CD1c-positive myeloid dendritic cell (primary cell): ENCODE measurements at regions not wholly inside any gene's neighbourhood (a gene's known extent, or its start where the extent isn't known, plus 50 kb on each side); places are given as distances from the start of the nearest gene placed in this dataset.

Experiments used
- DNase-seq: peaks from one replicate; pipeline ENCODE4 v3.0.0-alpha.2; 2016; ENCODE audit errors: extremely low spot score

DNA sequence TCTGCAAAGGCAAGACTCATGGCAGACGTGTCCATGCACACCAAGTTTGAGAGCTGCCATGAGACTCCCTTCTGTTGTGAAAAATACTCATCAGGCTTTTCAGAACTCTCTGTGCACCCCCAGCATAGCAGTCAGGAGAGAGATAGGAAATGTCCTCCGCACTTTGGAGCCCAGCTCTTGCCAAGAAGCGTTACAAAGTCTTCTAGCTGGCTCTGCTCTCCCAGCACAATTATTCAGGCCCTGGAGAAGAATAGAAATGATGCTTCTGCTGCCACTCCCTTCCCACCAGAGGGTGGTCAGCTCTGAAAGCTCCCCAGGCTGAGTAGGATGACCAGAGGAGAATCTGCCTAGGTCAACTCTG, 594.4 kb upstream of the ID2 start:
- DNase-seq, result no peak

DNA sequence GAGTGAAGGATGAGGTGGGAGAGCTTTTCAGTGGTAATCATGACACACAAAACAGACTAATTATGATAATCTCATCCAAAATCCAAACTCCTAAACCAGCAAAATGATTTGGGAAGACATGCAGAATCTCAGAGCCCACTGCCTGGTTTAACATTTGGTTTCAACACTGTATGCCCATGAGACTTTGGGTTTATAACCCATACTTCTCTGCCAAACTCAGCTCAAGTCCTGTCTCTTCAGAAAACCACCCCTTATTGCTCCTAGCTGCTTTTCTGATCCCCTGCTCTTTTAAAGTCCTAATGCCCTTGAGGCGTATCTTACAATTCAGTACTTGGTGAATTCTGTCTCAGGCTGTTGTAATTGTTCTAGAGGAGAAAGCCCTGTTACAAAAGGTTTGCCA, 593.0 kb upstream of the ID2 start:
- DNase-seq, result no peak

DNA sequence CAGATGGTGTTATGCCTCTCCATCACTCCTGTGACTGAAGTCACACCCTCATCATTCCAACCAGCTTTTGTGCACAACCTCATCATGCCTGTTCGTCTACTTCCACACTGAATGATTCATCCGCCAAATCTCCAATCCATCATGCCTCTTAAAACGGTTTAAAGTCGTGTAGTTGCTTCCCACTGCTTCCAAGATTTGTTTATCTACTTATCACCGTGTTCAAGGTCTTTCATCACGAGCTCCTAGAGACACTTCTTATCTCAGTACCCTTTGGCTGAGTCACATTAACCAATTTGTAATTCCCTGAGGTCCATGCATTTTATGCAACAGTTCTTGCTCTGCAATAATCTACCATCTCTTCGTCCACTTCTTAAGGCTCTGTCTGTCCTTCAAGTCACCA, 592.3 kb upstream of the ID2 start:
- no peak for DNase-seq

DNA sequence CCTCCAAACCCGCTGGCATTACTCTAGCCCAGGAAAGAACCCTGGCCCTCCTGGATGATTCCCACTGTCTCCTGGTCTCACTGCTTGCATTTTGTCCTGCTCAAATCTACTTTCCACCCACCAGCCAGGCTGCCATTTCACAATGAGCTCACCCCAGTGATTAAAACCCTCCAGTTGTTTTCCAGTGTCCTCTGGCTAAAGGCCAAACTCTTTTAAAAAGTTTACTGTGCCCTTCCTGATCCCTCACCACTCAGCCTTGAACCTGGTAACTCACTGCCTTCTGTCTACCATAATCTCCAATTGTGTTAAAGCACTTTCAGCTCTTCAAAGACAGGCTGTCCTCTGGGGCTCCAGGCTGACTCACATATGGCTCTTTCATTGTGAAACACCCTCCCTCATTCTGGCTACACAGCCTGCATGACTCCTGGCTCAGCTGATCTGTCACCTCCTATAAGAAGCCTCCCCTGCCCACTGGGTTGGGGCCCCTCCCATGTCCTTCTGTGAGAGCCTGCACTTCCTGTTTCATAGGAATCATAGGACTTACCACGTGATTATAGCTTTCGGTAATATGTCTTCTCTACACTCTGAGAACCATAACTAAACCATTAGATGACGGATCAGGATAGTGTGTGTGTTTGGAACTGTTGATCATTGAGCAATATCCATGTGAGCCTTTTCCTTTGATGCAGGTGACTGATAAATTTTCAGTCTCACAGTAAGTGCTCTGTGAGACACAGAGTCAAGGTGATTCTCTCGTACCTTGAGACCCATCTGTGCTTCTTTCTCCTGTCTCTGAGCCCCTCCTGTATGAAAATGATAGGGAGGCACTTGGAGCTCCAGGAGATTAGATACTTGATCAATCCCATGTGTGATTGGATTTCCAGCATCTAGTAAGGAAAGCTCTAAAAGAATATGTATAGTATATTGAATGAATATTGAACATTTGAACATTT, 590.8 kb upstream of the ID2 start:
- peak; percentile 95 for DNase-seq

DNA sequence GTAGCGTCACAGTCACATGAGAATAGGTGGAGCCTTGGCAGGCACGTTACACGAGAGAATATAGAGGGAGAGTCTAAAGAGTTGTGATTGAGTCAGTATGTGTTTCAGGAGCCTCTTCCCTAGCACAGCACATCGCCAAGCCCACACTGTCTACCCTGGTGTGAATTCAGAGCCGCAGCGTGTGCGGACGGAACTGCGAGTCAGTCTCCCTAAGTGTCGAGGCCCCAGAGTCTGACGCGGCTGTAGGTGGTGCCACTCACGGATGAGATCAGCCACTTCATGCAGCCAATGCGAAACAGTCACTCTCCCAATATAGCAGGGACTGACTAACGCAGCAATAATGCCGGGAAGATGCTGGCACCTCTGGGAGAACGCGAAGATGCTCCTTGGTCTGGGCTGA, 587.3 kb upstream of the ID2 start:
- DNase-seq, result no peak

DNA sequence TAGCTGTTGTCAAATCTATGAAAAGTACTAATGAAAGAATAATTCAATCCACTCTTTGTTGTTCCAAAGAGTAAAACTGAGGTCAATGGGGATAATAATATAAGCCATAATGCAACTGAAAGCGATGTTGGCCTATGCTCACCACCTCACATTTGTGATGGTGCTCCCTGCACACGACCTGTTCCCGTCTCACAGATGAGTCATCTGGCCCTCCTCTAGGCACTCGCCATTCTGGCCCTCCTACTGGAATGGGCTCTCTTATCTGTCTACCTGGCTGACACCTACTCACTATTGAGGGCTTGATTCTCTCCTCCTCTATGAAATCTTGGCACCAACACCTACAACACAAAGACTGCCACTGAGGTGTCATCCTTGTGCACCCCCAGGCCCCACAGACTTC, 585.9 kb upstream of the ID2 start:
- DNase-seq, result no peak

DNA sequence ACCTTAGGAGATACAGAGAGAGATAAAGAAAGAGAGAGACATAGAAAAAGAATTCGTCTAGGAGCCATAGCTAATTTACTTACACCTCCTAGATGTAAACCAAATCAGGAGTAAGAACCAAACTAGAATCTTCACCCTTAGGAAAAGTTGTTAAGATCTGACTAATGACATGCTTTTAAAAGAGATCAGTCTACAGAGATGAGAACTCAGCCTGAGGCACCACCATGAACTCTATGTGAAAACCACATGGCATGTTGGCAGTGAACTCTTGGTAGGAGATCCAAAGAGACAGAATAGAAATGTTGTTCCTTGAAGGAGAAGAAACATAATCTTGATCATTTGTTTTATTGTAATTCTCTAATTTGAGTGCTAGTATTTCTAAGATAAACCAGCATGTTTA, 585.4 kb upstream of the ID2 start:
- no peak for DNase-seq

DNA sequence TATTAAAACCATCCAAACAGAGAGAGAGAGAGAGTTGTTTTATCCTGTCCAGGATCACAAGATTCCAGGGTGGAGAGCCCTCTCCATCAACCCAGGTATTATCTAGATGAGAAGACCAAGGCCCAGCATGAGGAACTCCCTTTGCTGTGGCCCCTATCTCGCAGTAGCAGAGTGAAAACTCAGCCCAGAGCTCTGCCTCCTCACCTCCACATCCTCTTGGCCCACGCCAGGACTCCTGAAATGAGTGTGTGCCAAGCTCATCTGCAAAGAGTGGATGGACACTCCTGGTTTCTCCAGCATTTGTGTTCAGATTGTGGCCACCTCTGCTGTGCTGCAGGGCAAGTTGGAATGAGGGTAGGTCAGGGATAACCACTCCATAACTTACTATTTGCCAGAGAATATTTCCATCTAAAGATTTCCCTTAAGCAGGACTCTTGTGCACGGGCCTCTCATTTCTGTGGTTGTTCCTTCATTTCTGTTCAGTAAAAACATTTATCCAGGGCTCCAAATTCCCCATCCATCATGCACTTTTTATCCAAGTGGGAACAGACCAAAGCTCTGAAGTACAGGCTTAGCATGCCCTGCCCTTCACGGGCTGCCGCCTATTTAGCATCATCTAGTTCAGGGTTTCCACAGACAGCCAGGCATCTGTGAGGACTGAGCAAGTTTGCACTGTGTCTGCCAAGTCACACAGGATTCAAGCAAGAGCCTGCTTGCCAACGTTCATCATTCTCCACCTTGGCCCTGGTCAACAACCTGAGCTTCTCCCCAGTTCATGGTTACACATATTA, 583.2 kb upstream of the ID2 start:
- no peak for DNase-seq

DNA sequence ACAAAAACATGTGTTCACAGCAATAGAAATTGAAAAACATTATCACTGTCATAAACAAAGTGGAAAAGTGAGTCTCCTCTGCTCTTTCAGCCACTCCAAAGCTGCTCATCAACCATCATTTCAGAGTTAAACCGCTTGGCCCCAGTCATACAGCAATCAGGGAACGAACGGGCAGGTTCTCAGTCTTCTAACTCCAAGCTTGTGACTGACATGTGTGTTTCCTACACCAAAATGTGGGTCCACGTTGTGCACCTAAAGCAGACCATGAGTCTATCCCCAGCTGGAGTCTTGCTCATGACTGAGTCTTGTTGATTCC, 582.6 kb upstream of the ID2 start:
- DNase-seq, result no peak

DNA sequence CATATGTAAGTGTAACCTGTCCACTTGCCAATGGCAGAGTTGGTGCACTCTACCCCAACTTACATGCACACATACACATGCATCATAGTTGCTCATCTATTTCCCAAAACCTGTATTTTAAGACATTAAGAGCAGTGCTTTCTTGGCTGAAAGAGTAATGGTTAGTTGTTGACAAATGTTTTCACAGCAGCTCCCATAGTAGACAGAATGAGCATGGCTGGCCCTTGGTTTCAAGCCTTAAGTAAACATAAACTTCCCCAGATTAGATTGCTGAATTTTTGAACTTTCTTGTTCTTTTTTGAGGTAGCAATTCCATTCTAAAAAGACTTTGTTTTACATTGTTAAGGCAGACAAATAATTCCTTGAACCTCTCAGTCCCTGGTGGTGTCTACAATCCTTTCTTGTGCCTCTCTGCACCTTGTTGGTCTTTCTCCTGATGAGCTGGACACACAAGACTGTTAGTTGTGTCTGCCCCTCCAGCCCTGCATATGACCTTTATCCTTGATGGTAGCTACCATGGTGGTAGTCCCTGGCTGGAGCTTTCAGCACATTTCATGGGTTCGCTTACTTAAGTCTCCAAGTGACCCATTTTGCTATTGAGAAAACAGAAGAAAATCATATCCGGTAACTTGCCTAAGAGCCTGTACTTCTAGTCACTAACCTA, 580.1 kb upstream of the ID2 start:
- no peak for DNase-seq

DNA sequence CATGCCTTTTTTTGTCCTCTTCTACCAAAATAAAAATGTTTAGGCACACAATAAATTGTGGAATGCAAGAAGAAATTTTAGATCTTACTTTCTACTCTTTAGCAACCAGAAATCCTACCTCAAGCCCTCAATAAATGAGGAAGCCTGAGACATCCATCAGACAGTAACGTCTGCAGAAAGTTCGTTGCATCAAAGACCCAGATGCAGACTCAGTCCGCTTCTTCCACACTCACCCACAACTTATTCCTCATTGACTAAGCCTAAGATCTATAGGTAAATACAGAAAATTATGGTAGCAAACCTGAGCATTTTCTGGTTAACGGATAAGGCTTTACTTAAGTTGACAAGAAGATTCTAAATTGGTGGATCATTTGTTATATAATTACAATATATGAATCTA, 579.4 kb upstream of the ID2 start:
- no peak for DNase-seq

DNA sequence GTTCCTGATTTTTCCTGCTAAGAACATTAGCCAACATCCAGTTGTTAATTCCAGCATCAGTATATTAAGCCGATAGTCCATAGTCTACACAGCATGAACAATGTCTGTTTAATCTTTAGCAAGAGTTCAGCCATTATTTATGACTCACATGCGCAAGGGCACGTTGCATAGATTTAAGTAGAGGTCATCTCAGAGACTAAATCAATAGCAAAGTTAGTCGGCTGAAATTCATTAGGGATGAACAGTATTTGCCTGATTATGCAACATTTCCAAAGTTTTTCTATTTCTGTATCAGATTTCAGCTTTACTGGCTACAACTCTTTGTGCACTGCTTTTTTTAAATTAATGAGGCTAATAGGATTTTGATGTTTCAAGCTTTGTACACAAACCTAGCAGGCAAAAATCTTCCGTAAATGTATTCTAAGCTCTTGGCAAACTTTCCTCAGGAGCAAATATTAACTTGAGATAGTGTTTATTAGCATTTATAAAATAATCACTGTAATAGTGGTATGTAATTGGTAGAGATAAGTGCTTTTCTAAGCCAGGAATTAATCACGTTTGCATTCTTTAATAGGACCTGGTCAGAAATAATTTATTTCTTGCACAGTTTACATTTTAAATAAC, 578.7 kb upstream of the ID2 start:
- DNase-seq, result no peak

DNA sequence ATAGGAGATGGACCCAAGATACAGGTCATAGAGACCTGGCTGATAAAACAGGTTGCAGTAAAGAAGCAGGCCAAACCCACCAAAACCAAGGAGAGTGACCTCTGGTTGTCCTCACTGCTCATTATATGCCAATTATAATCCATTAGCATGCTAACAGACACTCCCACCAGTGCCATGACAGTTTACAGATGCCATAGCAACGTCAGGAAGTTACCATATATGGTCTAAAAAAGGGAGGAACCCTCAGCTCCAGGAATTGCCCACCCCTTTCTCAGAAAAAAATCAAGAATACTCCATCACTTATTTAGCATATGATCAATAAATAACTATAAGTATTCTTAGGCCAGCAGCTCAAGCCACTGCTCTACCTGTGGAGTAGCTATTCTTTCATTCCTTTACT, 574.7 kb upstream of the ID2 start:
- no peak for DNase-seq

DNA sequence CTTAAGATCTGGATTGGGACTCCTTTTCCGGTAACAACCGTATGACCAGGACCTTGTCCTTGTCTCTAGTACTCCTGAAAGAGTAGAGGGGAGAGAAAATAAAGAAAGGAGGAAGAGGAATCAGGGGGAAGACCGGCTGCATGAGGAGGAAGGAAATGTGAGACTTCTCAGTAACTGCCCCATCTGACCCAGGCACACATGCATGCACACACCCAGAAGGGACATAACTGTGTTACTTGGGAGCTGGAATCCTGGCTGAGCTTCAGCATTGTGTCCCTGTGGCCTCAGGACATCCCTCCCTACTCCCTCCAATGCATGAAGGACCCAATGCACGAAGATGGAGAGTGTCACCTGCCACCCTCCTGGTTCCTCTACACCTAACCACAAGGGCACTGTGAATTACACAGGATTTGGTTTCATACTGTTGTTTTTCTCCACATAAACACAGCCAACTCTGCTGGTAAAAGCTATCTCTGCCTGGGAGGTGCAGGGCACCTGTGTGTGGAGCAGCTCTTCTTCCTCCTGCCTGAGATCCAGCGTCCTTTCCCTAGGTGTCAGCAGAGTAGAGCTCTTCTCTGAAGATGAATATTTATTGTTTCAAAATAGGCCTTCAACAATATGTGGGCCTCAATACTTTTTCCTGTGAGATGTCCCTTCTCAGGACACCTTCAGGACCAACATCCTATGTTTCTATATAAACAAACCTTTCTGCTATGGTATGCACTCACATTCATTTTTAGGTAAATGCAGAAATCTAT, 574.1 kb upstream of the ID2 start:
- no peak for DNase-seq

DNA sequence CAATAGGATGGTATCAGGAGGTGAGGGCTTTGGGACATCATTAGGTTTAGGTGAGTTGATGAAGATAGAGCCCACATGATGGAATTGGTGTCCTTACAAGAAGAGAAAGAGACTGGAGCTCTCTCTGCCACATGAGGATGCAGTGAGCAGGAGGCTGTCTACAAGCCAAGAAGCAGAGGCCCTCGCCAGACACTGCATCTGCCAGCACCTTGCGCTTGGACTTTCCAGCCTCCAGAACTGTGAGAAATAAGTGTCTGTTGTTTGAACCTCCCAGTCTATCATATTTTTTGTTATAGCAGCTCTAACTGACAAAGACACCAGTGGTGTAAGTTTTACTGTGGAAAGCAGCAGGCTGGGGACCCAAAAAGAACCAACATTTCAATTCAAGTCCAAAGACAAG, 571.1 kb upstream of the ID2 start:
- no peak for DNase-seq

DNA sequence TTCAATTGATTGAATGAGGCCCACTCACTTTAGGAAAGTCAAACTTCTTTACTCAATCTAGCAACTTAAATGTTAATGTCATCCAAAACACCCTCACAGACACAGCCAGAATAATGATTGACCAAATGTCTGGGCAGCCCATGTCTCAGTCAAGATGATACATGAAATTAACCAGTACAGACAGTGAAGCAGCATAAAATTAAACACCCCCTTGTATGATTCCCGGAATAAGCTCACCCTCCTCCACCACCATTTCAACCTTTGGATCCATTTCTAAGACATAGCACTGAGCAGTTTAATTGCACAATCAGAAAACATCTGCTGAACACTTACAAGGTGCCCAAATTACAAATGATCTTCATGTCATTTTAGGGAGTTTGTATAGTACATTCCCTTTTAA, 570.7 kb upstream of the ID2 start:
- DNase-seq, result no peak

DNA sequence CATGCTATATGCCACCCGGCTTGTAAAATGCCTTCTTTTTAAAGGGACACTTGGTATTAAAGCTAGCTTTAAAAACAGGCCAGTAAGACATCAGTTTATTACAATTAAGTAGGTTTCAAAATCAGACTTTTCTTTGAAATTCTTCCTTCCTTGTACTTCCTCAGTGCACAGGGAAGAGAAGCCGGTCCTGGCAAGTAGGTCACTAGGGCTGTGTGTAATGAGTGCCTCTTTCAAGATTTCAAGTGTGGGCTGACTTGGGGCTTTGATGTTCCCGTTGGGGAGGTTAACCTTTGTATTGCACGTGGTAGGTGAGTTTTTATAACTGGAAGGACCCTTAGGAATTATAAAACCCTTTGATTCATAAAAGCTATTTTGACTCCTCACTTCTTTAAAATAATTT, 566.4 kb upstream of the ID2 start:
- peak; percentile 55 for DNase-seq

DNA sequence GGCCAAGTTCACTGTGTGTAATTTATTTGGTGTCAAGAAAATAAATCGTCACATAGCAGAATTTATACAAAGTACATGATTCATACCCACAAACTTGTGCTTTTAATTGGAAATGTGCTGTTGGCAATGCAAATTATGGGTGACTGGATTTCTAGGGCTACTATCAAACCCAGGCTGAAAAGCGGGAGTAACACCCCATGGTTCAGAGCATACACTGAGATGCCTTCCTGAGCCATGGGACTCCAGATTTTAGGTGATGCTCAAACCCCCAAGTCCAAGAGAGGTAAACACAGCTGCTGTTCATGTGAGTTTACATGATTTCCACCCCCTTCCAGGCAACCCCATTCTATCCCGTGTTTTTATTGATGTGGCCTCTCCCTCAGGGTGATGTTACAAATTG, 565.9 kb upstream of the ID2 start:
- no peak for DNase-seq

DNA sequence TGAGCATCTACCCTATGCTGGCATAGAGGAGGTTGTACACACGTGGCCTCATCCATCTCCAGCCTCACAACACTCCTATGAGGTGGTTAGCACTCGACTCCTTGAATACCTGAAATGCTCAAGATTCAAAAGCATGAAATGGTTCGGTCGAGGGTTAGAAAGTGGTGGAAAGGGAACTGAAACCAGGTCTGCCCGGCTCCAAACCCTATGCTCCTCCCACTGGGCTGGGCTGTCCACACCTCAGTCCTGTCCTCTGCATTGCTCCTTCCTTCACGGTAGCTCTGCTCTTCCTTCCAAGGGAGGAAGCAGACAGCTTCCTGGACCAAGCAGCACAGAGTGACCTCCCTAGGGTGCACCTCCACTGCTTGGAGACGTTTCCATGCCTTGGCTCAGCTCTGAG, 565.2 kb upstream of the ID2 start:
- DNase-seq, result peak; percentile 55

DNA sequence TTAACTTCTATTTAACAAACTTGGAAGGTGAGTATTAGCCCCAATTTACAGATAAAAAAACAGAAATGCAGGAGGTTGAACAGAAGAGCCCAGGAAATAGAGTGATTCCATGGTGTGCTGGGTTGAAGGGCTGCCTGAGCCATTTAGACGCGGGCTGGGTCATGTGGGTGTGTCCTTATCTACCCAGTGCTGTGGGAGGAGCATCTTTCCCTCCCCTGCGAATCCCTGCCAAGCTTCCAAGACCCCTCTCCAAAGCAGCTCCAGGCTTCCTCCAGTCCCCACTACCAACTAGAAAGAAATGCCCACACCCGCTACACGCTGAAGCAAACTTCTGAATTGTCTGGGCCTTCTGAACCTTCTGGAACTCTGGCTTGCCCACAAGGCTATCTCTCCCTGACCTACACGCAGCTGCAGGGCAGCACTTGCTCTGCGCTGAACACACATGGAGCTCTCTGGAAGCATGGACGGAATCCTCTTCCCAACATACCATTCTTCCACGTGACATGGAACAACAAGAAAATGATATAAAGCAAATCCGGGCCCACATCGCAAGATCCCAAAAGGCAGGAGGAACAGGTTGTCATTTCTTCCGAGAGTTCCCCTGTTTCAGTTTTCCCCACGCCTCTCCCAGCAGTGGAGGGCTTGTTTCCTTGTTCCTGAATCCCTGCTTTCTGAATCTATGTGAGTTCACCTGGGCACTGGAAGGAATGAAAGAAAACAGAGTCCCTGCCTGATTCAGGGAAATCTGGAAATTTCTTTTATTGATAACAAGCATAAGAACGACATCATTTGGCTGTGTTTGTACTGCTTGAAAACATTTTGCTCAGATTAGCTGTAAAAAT, 562.7 kb upstream of the ID2 start:
- DNase-seq, result no peak
